NCI-H2107 (cell line): ENCODE measurements at regions not wholly inside any gene's neighbourhood (a gene's known extent, or its start where the extent isn't known, plus 50 kb on each side); places are given as distances from the start of the nearest gene placed in this dataset.
A peak's percentile ranks its signal among the peaks of the same experiment; 100 is the strongest.

Experiments
- DNase-seq: peaks from one replicate; lab custom pipeline; 2025; lab: John Stamatoyannopoulos, UW

DNA sequence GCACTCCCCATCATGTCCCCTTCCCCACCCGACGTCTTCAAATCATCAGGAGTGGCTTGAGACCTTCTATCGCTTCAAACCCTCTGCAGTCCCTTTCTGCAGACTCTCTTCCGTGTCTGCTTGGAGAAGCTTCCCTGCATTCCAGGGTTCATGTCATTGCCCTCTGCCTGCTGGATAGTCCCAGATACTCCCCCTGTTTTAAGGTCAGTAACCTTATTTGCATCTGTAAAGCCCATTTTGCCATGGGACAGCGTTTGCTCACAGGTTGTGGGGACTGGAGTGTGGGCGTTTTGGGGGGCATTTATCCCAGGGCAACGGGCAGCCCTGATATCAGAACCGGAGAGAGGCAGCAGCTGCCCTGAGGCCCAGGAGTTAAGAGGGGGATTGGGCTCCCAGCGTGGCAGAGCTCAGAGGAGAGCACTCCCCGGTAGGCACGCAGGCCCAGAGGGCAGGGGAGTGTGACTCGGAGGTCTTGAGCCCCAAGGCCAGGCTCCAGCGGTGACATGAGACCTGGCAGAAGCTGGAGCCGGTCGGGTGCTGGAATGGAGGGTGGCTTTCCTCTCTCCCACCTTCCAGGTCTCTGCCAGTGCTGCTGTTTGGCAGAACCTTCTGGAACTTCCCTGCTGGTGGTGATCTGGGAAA lies 73.8 kb downstream of the RTP5 start:
- DNase-seq = no peak

DNA sequence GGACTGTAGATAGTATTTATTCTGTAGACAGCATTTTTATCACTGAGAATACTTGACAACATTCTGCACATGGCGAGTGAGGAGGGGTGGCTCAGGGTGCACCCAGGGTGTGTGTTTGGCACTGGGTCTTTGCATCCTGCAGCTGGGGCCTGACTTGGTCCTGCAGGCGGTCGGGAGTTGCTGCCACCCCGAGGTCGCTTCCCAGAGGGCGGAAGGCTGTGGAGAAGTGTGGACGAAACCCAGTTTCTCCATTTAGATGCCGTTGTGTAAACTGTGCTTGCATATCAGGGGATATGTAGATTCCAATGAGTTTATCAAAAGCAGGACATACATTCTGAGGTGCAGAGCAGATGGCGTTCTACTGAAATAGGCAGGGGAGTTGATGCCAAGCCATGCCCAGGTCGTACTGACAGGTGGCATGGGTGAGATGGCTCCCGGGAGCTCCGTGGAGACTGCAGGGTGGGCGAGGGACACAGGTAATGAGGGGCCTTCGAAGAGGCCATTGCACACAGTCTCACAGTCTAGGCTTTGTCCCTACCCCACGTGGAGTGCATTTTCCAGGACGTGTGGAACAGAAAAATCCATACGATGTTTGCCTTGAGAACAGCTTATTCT lies 74.5 kb downstream of the RTP5 start:
- DNase-seq = no peak

DNA sequence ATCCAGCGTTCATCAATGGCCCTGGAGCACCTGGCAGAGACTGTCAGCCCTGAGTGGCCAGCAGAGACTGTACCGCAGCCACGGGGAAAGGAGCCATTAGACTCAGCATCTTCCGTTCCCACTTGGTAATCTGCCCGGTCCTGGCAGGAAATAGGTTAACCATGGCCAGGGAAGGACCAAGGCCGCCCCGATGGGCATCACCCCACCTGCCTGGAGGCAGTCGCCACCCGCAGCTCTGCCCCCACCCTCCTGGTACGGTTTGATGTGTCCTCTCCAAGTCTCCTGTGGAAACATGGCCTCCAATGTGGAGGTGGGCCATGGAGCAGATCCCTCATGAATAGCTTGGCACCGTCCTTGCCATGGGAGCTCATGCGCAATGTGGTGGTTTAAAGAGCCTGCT lies 75.3 kb downstream of the RTP5 start:
- DNase-seq = no peak

DNA sequence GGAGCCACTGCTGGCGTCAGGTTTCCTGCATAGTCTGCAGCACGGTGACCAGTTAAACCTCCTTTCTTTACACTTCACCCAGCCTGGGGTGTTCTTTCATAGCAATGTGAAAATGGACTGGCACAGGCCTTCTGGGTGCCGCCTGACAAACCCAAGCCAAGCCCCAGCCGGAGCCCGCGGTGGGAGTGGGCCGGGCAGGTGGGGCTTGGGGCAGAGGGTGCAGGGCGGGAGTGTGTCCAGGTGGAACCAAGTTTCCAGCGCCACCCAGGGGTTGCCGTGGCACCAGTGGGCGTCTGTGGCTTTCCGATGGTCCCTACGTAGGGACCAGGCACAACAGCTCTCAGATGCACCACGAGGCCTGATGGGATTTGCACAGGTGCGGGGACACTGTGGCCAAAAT lies 75.8 kb downstream of the RTP5 start:
- DNase-seq = no peak

DNA sequence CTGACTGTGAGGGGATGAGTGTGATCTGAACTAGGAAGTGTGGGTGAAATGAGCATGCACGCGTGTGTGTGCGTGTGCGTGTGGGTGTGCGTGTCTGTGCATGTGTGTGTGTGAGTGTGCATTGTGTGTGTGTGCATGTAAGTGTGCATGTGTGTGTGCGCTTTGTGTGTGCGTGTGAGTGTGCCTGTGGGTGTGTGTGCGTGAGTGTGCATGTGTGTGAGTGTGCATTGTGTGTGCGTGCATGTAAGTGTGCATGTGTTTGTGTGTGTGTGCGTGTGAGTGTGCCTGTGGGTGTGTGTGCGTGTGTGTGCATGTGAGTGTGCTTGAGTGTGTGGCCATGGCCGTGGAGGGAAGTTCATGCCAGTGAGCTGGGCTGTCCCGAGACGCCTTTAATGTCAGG lies 76.3 kb downstream of the RTP5 start:
- no peak for DNase-seq

DNA sequence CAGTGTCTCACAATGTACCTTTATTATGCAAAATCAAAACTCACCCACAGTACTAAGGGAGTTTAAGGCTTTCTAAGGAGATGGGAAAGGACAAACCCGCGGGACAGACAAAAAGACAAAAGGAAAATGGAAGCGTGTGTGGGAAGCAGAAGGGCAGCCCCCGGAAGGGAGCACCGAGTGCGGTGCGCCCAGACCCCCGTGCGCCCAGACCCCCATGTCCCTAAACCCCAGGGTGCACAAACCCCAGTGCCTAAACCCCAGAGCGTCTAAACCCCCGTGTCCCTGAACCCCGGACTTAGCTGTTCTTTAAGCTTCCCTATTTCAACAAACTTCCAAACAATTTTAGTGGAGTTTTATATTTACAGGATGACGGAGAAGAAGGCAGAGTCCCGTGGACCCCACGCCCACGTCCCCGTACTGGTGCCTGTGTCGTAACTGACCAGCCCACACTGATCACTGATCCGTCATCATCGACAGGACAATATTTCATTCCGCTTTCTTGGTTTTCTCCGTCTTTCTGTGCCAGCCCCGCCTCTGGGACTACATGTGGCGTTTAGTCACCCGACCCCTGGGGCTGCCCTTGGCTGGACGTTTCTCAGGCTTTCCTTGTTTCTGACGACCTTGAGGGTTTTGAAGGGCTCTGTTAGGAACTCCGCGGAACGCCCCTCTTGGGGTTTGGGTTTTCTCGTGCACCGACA lies 76.9 kb downstream of the RTP5 start:
- DNase-seq = no peak

DNA sequence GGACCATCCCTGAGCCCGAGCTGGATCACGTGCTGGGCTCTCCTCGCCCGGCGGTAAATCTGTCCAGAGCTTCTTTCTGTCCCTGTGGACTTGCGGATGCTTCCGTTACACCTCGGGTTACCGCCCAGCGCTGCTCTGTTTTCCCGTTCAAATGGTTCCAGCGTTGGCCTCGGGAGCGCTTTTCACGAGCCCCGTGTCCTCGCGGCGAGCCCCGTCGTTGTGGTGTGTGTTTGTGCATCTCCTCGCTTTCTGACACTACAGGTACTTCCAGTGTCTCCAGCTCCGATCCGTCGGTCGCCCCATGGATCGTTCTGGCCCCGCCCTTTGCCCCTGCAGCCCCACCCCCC lies 77.4 kb downstream of the RTP5 start:
- DNase-seq = no peak

DNA sequence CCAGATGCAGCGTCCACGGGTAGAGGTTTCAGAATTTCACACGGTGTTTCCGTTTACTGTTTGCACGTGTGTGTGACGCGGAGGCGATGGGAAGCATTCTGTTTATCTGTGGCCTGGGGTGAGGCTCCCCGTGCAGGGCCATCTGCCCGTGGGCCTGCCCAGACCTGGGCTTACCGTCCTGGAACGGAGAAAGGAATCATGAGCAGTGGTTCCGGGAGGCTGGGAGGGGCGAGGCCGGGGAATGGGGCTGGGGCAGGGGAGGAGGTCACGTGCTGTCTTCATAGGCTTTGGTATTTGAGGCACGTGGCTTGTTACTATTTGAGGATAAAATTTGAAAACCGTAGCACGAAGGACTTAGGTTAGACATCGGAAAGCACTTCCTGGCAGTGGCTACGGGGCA lies 77.9 kb downstream of the RTP5 start:
- no peak for DNase-seq

DNA sequence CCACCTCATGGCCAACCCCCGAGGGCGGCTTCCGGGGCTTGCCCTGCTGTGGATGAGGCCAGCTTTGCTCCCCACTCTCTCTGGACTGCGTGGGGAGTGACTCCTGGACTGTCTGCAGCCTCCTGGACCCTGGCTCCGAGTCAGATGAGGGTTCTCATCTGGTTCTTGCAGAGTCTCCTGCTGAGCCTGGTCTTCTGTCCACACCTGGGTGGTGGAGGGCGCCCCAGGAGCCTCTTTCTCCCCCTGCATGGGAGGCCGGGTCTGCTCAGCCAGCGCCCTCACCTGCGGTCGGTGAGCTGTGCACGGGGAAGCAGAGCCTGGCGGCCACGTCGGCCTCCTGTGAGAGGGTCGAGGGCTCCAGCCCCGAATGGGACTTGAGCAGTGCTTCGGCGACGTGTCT lies 78.3 kb downstream of the RTP5 start:
- DNase-seq = no peak

DNA sequence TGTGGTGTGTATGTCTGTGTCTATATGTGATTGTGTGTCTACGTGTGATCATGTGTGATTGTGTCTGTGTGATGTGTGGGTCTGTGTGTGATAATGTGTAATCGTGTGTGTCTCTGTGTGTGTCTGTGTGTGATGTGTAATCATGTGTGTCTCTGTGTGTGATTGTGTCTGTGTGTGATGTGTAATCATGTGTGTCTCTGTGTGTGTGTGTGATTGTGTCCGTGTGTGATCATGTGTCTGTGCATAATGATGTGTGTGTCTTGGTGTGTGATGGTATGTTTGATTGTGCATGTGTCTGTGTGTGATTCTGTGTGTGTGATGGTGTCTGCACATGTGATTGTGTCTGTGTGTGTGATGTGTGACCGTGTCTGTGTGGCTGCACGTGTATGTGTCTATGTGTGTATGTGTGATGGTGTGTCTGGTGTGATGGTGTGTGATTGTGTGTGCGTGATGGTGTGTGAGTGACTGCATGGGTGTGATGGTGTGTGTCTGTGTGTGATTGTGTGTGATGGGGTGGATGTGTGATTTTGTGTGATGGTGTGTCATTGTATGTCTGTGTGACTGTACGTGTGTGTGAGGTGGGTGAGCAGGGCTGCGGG lies 78.9 kb downstream of the RTP5 start:
- DNase-seq = no peak

DNA sequence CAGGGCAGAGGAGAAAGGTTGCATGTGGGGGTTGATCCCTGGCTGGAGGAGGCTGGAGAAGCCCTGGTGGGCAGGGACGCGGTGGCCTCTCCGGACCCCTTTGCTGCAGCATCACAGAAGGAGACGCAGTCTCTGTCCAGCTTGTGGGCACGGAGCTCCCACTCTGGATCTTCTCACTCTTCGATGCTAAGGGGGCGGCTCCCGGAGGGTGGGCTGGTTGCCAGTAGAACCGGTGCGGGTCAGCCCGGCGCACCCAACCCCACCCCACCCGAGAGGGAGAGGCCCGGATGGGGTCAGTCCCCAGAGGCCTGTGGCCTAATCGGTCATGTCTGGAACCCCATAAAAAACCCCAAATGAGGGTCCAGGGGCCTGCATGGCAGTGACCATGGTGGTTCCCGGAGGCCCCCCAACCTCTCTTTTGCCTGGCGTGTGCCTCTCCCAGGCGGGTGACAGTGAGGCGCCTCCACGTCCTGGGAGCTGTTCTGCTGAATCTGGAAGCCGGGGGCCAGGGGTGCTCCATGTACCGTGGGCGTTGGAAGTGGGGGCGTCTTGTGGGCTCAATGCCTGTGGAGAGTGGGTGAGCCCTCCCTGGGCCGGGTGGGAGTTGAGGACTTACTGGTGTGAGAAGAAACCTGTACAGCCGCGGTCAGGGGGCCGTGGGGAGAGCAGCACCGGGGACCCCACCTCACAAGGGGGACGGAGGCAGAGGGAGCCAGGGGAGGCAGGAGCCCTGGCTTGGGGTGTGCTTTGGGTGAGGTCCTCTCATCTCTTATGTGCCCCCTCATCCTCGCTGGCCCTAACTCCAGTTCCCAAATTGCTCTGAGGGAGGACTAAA lies 79.6 kb downstream of the RTP5 start:
- no peak for DNase-seq

DNA sequence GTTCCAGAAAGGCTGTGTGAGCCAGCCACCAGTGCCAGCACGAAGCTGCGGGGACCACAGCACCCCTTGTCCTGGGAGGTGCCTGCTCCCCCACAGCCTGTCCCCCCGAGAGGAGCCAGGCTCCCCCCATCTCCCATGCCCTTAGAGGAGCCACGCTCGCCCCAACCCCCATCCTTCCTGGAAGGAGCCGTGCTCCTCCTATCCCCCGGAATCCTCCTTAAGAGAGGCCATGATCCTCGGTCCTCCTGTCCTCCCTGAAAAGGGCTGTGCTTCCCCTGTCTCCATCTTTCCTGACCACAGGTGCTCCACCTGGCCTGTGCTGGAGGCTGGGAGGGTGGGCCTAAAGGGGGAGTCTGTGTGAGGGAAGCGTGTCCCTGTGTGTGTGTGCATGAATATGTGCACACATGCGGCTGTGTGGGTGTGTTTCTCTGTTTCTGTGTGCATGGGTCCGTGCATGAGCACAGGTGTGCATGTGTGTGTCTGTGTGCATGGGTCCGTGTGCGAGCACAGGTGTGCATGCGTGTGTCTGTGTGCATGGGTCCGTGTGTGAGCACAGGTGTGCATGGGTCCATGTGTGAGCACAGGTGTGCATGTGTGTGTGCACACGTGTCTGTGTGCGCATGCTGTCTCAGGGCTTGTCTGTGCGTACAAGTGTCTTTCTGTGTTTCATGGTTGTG lies 80.3 kb downstream of the RTP5 start:
- no peak for DNase-seq

DNA sequence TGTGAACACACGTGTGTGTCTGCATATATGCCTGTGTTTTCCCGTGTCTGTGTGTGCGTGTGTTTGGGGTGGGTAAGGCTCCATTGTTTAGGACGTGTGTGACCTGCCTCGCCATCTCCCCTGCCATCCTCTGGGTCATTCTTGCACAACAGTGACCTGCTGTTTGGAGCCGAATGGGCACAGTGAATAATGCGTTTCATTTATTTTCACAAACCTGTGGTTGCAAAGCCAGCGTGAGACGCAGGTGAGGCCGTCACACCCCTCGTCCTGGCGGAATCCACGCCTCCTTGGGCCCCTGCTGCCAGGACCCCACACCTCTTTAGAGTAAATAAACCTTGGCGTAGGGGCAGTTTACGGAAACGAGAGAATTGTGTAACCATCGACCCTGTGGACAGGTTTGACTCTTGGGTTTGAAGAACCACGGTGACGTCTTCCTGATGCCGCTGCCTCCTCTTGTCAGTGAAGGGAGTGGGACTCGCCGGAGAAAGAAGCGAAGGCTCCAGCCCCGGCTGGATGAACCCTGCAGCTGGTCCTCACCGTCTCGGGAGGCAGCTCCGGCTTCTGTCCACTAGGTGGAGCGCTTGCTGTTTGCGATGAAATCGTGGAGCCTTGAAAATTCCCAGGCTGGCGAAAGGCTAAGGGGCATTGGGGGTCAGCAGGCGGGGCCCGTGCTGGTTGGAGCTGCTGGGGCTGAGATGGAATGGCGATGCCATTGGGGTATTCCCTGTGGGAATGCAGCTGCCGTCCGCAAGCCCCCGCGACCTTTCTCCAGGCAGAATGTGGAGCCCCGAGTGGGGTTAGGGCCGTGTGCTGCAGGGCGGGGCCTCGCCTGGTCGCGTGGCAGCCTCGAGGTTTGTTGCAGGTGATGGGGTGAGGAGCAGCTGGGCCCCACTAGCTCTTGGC lies 81.1 kb downstream of the RTP5 start:
- peak; percentile 70 for DNase-seq

DNA sequence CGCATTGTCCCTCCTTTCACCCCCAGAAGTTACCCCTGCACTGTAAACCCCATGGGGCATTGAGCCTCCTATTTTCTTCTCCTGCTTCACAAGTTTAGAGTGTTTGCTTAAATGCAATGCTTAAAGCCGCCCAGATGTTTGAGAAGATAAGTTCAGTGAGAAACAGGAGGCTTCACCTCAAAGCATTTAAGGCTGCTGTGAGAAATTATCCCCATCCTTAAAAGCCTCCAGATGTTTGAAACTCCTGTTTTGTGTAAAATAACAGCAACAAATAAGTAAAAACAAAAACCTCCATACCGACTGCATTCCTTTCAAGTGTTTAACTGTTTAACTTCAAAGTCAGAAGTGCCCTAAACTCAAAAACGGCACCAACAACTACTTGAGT lies 81.8 kb downstream of the RTP5 start:
- DNase-seq = no peak

DNA sequence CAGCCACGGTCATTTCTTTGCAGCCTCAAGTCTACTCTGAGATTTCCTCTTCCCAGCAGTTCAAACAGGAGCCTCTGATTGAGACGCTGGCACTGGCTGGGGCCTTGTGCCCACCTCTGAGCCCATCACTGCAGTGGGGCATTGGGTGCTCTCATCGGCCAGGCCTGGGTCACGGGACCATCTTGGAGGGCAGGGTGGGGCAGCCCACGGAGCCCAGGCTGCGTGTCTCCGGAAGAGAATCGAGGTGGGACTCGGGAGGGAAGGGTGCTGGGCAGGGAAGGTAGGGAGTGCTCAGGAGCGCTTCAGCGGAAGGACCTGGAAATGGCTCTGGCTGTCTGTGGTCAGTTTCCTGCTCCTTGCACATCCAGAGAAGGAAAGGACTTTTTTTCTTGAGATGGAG lies 82.4 kb downstream of the RTP5 start:
- no peak for DNase-seq

DNA sequence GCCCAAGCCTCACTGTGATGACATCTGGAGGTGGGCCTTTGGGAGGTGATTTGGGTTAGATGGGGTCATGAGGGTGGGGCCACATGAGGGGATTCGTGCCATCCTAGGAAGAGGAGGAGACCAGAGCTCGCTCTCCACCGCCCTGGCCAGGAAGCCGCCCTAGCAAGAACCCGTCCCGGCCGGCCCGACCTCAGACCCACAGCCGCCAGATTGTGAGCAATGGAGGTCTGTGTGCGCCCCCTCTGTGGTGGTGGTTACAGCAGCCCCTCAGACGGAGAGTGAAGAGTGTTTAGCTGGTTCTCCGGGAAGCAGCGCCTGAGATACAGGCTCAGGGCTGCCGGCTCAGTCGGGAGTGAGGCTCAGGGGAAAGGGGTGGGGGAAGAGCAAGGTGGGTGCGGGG lies 83.3 kb downstream of the RTP5 start:
- no peak for DNase-seq

DNA sequence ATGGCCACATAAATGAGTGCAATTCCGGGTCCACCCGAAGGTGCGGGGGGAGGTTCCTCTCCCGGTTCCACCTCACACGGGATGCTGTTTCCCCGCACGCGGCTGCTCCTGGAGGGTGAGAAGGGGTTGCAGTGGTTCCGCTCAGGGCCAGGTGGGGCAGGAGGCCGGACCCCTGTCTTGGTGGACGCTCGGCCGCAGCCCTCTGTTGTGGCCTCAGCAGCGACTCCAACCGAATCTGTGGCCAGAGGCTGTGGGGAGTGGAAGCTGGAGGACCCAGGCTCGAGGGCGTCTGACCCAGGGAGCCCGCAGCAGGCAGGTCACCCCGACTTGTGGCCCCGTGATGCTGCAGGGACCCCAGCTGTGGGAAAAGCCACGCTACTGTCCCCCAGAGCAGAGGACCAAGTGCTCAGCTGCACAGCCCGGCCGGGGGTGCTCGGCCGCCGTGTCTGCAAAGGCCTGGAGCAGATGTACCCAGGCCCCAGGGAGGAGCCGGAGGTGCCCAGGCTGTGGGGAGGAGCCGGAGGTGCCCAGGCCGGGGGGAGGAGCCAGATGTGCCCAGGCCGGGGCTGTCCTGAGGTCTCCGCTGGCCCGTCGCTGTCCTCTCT lies 83.9 kb downstream of the RTP5 start:
- no peak for DNase-seq

DNA sequence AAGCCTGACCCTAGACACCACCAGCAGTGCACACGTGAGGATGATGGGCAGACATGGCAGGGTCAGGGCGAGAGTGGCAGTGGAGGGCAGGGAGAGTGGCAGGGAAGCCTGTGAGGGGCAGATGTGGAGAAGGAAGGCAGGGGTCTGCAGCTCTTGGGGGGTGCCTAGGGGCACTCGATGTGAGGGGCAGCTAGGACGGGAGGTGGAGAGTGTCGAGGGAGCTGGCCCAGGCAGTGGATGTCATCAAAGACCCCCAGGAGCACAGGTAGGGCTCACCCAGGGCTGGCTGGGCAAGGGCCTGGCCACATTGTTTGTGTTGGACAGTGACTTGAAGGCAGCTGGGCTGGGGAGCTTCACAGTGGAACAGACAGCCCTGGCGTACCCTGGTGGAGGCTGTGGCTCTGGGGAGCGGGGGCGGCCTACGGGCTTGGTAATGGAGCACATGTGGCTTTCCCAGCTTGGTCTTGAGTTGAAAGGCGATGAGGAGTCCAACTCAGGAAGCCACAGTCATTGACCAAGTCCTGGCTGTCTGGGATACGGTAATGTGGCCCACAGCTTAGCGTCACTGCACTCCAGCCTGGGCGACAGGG lies 87.1 kb downstream of the RTP5 start:
- no peak for DNase-seq

DNA sequence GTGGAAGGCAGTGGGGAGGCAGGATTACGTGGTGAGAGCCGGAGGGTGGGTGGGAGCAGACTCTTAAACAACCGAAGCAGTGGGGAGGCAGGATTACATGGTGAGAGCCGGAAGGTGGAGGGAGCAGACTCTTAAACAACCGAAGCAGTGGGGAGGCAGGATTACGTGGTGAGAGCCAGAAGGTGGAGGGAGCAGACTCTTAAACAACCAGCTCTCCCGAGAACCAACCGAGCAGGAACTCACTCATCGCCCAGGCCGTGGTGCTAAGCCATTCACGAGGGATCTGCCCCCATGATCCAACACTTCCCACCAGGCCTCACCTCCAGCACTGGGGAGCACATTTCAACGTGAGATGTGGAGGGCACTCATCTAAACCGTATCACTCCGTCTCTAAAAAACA lies 87.7 kb downstream of the RTP5 start:
- DNase-seq = no peak
